ENCODE measurements at regions not wholly inside any gene's neighbourhood (a gene's known extent, or its start where the extent isn't known, plus 50 kb on each side); places are given as distances from the start of the nearest gene placed in this dataset.

DNA sequence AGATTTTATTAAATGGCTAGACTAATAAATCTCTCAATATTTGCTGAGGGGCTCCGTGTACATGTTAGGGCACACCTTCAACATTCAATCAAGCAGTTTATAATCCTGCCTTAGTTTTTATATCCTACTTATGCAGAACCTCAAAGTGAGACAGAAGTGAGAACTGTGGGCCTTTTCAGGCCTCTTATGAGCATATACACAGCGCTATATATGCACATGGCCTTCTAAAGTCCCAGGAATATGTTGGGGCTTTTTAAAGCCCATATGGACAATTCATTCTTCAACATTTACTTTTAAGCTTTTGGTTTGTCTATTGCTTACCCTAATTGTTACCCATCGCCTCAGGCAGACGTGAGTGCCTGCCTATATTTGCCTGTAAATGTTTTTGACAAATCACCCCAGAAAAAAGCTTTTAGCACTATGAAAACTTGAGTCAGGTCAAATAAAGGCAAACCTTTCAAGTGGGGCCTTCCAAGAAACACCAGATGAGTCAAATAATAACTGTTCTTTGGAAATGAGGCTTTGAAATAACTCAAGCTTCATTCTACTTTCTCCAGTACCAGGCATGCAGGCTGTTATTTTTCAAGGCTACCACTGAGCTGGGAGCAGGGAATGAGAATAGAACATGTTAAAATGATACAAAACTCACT, 58.2 kb downstream of the ESM1 start:
- Histone ChIP-seq H3K36me3 (replicated peaks in 1 of 2; ENCODE audit: control insufficient read depth in 1 of 2, insufficient read depth in 2 of 2, low read length in 1 of 2) (no peaks in the 10 kb centered on the region), H2AFZ (ENCODE audit: low read depth) (no peak overlapping the region), H3K4me2 (no peak overlapping the region), H3K79me2 (ENCODE audit: insufficient read depth) (no peaks in the 10 kb centered on the region), H3F3A (replicated peaks; ENCODE audit: insufficient read depth) (no peaks in the 10 kb centered on the region), H3K9me3 (peaks cover 9% of the 10 kb centered on the region; the same call in 1 of the 2 replicates), H3K9me2 (no peaks in the 10 kb centered on the region), H3K9ac (no peak overlapping the region), H4K20me1 (ENCODE audit: insufficient read depth) (no peaks in the 10 kb centered on the region), H3K27me3 (ENCODE audit: insufficient read depth) (peaks cover 5% of the 10 kb centered on the region; the same call in 1 of the 2 replicates), H3K27ac (ENCODE audit: low read depth in 2 of 2, low read length in 1 of 2) (no peak overlapping the region), H3K4me3 (ENCODE audit: low read depth in 2 of 2, low read length in 1 of 2) (no peak overlapping the region), H3K4me1 (ENCODE audit: control insufficient read depth in 1 of 2, insufficient read depth in 2 of 2, low read depth in 1 of 2, low read length in 1 of 2) (no peaks in the 10 kb centered on the region)
- ChIA-PET POLR2A (no interaction called here), CTCF (interaction anchor here (1.1 to 2.2 kb wide), 2 partner anchors 116 to 219 kb away, joined by 3 to 8 read pairs; no protein-coding TSS in a partner anchor)
- TF ChIP-seq, protein P1, sequence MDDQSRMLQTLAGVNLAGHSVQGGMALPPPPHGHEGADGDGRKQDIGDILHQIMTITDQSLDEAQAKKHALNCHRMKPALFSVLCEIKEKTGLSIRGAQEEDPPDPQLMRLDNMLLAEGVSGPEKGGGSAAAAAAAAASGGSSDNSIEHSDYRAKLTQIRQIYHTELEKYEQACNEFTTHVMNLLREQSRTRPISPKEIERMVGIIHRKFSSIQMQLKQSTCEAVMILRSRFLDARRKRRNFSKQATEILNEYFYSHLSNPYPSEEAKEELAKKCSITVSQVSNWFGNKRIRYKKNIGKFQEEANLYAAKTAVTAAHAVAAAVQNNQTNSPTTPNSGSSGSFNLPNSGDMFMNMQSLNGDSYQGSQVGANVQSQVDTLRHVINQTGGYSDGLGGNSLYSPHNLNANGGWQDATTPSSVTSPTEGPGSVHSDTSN (IDR thresholded peaks at IDR 0.05), result no peak
- TF ChIP-seq, protein P2, sequence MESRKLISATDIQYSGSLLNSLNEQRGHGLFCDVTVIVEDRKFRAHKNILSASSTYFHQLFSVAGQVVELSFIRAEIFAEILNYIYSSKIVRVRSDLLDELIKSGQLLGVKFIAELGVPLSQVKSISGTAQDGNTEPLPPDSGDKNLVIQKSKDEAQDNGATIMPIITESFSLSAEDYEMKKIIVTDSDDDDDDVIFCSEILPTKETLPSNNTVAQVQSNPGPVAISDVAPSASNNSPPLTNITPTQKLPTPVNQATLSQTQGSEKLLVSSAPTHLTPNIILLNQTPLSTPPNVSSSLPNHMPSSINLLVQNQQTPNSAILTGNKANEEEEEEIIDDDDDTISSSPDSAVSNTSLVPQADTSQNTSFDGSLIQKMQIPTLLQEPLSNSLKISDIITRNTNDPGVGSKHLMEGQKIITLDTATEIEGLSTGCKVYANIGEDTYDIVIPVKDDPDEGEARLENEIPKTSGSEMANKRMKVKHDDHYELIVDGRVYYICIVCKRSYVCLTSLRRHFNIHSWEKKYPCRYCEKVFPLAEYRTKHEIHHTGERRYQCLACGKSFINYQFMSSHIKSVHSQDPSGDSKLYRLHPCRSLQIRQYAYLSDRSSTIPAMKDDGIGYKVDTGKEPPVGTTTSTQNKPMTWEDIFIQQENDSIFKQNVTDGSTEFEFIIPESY (IDR thresholded peaks at IDR 0.05; ENCODE audit: borderline replicate concordance, low read depth), result no peak
- TF ChIP-seq EP300 (IDR thresholded peaks at IDR 0.05; ENCODE audit: borderline replicate concordance in 1 of 2, low read depth in 1 of 2, low read length in 1 of 2), result no peak
- TF ChIP-seq GATA2 (CRISPR knock-in tag; IDR thresholded peaks at IDR 0.05), result no peak
- TF ChIP-seq, protein P3, sequence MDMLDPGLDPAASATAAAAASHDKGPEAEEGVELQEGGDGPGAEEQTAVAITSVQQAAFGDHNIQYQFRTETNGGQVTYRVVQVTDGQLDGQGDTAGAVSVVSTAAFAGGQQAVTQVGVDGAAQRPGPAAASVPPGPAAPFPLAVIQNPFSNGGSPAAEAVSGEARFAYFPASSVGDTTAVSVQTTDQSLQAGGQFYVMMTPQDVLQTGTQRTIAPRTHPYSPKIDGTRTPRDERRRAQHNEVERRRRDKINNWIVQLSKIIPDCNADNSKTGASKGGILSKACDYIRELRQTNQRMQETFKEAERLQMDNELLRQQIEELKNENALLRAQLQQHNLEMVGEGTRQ (IDR thresholded peaks at IDR 0.05; ENCODE audit: borderline replicate concordance, low read depth, low read length), result no peak
- 2% methylated on average over 4 of the region's 4 CpGs for WGBS (ENCODE audit: low lambda C conversion rate)
- DNase-seq, result no peak

DNA sequence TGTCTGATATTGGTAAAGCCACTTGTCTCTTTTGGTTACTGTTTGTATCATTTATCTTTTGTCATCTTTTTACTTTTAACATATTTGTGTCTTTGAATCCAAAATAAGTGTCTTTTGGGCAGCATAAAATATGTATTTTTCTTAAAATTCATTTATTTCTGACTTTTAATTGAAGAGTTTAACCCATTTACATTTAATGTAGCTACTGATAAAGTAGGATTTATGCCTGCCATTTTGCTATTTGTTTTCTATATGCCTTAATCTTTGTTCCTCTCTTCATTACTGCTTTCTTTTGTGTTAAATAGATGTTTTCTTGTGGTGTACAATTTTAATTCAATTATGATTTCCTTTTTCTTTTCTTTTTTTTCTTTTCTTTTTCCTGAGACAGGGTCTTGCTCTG, 60.9 kb downstream of the ESM1 start:
- Histone ChIP-seq H3K4me2 (no peak overlapping the region), H3K9me2 (no peaks in the 10 kb centered on the region), H4K20me1 (ENCODE audit: insufficient read depth) (no peaks in the 10 kb centered on the region), H3K9me3 (peaks cover 9% of the 10 kb centered on the region; the same call in 1 of the 2 replicates), H3K9ac (no peak overlapping the region), H3K27me3 (ENCODE audit: insufficient read depth) (no peaks in the 10 kb centered on the region), H3K27ac (ENCODE audit: low read depth in 2 of 2, low read length in 1 of 2) (no peak overlapping the region), H2AFZ (ENCODE audit: low read depth) (no peak overlapping the region), H3K4me1 (ENCODE audit: control insufficient read depth in 1 of 2, insufficient read depth in 2 of 2, low read depth in 1 of 2, low read length in 1 of 2) (no peaks in the 10 kb centered on the region), H3K79me2 (ENCODE audit: insufficient read depth) (no peaks in the 10 kb centered on the region), H3F3A (replicated peaks; ENCODE audit: insufficient read depth) (no peaks in the 10 kb centered on the region), H3K4me3 (ENCODE audit: low read depth in 2 of 2, low read length in 1 of 2) (no peak overlapping the region), H3K36me3 (replicated peaks in 1 of 2; ENCODE audit: control insufficient read depth in 1 of 2, insufficient read depth in 2 of 2, low read length in 1 of 2) (no peaks in the 10 kb centered on the region)
- ChIA-PET POLR2A (no interaction called here), CTCF (no interaction called here)
- no peak for DNase-seq
- TF ChIP-seq RXRA (IDR thresholded peaks at IDR 0.05; ENCODE audit: borderline replicate concordance, low read depth) (no peak), TEAD4 (IDR thresholded peaks at IDR 0.05; ENCODE audit: borderline replicate concordance, insufficient read depth) (no peak), SMC3 (IDR thresholded peaks at IDR 0.05; ENCODE audit: low read depth, low read length) (no peak), FOSL2 (IDR thresholded peaks at IDR 0.05; ENCODE audit: borderline replicate concordance, low read depth) (no peak), FOXM1 (IDR thresholded peaks at IDR 0.05; ENCODE audit: low read depth) (no peak), SIN3A (IDR thresholded peaks at IDR 0.05; ENCODE audit: borderline replicate concordance, low read depth, low read length) (no peak), JUND (IDR thresholded peaks at IDR 0.05) (no peak), POLR2AphosphoS5 (IDR thresholded peaks at IDR 0.05; ENCODE audit: low read depth, low read length) (no peak)
- TF ChIP-seq, protein P4, sequence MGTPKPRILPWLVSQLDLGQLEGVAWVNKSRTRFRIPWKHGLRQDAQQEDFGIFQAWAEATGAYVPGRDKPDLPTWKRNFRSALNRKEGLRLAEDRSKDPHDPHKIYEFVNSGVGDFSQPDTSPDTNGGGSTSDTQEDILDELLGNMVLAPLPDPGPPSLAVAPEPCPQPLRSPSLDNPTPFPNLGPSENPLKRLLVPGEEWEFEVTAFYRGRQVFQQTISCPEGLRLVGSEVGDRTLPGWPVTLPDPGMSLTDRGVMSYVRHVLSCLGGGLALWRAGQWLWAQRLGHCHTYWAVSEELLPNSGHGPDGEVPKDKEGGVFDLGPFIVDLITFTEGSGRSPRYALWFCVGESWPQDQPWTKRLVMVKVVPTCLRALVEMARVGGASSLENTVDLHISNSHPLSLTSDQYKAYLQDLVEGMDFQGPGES (IDR thresholded peaks at IDR 0.05; ENCODE audit: low read depth, low read length), result no peak
- TF ChIP-seq, protein P5, sequence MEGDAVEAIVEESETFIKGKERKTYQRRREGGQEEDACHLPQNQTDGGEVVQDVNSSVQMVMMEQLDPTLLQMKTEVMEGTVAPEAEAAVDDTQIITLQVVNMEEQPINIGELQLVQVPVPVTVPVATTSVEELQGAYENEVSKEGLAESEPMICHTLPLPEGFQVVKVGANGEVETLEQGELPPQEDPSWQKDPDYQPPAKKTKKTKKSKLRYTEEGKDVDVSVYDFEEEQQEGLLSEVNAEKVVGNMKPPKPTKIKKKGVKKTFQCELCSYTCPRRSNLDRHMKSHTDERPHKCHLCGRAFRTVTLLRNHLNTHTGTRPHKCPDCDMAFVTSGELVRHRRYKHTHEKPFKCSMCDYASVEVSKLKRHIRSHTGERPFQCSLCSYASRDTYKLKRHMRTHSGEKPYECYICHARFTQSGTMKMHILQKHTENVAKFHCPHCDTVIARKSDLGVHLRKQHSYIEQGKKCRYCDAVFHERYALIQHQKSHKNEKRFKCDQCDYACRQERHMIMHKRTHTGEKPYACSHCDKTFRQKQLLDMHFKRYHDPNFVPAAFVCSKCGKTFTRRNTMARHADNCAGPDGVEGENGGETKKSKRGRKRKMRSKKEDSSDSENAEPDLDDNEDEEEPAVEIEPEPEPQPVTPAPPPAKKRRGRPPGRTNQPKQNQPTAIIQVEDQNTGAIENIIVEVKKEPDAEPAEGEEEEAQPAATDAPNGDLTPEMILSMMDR (IDR thresholded peaks at IDR 0.05), result no peak
- TF ChIP-seq, protein P3 (IDR thresholded peaks at IDR 0.05; ENCODE audit: borderline replicate concordance, low read depth, low read length), result no peak
- TF ChIP-seq, protein P2 (IDR thresholded peaks at IDR 0.05; ENCODE audit: borderline replicate concordance, low read depth), result no peak

All from SK-N-SH (cell line).